Astrocyte (in vitro differentiated cells and primary cell): ENCODE measurements at regions not wholly inside any gene's neighbourhood (a gene's known extent, or its start where the extent isn't known, plus 50 kb on each side); places are given as distances from the start of the nearest gene placed in this dataset.

Source experiments
- CTCF ChIP-seq: IDR thresholded peaks from 2 replicates; pipeline ENCODE4 v1.5.1; 2011; ENCODE audit warnings: low read depth, mild to moderate bottlenecking, inconsistent platforms, low read length, moderate library complexity; ENCODE audit not compliant: insufficient read depth
- EZH2 ChIP-seq: IDR thresholded peaks from 2 replicates; pipeline ENCODE4 v1.6.1; 2012; ENCODE audit warnings: mild to moderate bottlenecking, low read length, inconsistent platforms; ENCODE audit not compliant: insufficient read depth

GRCh38 chr16:8182761-8183160 lies 407.6 kb downstream of the TMEM114 start:
- TF ChIP-seq EZH2 = no peak
- no peak for TF ChIP-seq CTCF
